NCI-H146 (cell line): ENCODE measurements at regions not wholly inside any gene's neighbourhood (a gene's known extent, or its start where the extent isn't known, plus 50 kb on each side); places are given as distances from the start of the nearest gene placed in this dataset.
"Not testable (repeated sequence)": the region's sequence is repeated elsewhere in the genome, so short reads cannot be mapped to it uniquely, and the experiment has no call there.

Source experiments
- DNase-seq: peaks from one replicate; lab custom pipeline; 2025; lab: John Stamatoyannopoulos, UW

- DNase-seq = no peak
Measured at GRCh38 chr2:53536583-53537361, 230.8 kb upstream of the CHAC2 start.

- no peak for DNase-seq
Measured at GRCh38 chr2:53535234-53535840, 232.3 kb upstream of the CHAC2 start.

- no peak for DNase-seq
Measured at GRCh38 chr2:53530126-53530525, 237.5 kb upstream of the CHAC2 start.

- no peak for DNase-seq
Measured at GRCh38 chr2:53527056-53527455, 240.5 kb upstream of the CHAC2 start.

GRCh38 chr2:53519918-53520841 is 247.4 kb upstream of the CHAC2 start:
- peak; percentile 88 for DNase-seq

- DNase-seq = no peak
Measured at GRCh38 chr2:53517406-53517805, 250.2 kb upstream of the CHAC2 start.

GRCh38 chr2:53516650-53517049 is 251.0 kb upstream of the CHAC2 start:
- no peak for DNase-seq

- peak; percentile 16 for DNase-seq
Measured at GRCh38 chr2:53515435-53516332, 251.9 kb upstream of the CHAC2 start.

GRCh38 chr2:53513167-53513666 is 254.4 kb upstream of the CHAC2 start:
- no peak for DNase-seq

GRCh38 chr2:53512071-53512826 is 255.4 kb upstream of the CHAC2 start:
- no peak for DNase-seq

- no peak for DNase-seq
Measured at GRCh38 chr2:53511549-53511948, 256.1 kb upstream of the CHAC2 start.

GRCh38 chr2:53510401-53510800 is 257.2 kb upstream of the CHAC2 start:
- DNase-seq = peak; percentile 31

GRCh38 chr2:53509831-53510388 is 257.7 kb upstream of the CHAC2 start:
- DNase-seq = peak; percentile 84

- no peak for DNase-seq
Measured at GRCh38 chr2:53508667-53509066, 258.9 kb upstream of the CHAC2 start.

GRCh38 chr2:53507070-53507469 is 260.5 kb upstream of the CHAC2 start:
- DNase-seq = not testable (repeated sequence)

- DNase-seq = no peak
Measured at GRCh38 chr2:53505826-53506225, 261.8 kb upstream of the CHAC2 start.

- DNase-seq = no peak
Measured at GRCh38 chr2:53504507-53504906, 263.1 kb upstream of the CHAC2 start.

GRCh38 chr2:53500181-53500580 is 267.4 kb upstream of the CHAC2 start:
- DNase-seq = no peak

- DNase-seq = no peak
Measured at GRCh38 chr2:53498210-53498609, 269.4 kb upstream of the CHAC2 start.

GRCh38 chr2:53497020-53497419 is 270.6 kb upstream of the CHAC2 start:
- no peak for DNase-seq
